HG02798 (cell line): ENCODE measurements at regions not wholly inside any gene's neighbourhood (a gene's known extent, or its start where the extent isn't known, plus 50 kb on each side); places are given as distances from the start of the nearest gene placed in this dataset.
"Not testable (repeated sequence)": the region's sequence is repeated elsewhere in the genome, so short reads cannot be mapped to it uniquely, and the experiment has no call there.

Experiments used
- ATAC-seq: cut with Tn5 transposase; IDR thresholded peaks from one replicate; pipeline ENCODE4 v1.9.1; 2021; ENCODE audit warnings: mild to moderate bottlenecking; ENCODE audit not compliant: unreplicated experiment, poor library complexity

- no peak for ATAC-seq
These were observed 127.2 kb downstream of the IRX5 start for GRCh38 chr16:55057866-55058265.

- no peak for ATAC-seq
These were observed 127.9 kb downstream of the IRX5 start for GRCh38 chr16:55058576-55058975.

DNA sequence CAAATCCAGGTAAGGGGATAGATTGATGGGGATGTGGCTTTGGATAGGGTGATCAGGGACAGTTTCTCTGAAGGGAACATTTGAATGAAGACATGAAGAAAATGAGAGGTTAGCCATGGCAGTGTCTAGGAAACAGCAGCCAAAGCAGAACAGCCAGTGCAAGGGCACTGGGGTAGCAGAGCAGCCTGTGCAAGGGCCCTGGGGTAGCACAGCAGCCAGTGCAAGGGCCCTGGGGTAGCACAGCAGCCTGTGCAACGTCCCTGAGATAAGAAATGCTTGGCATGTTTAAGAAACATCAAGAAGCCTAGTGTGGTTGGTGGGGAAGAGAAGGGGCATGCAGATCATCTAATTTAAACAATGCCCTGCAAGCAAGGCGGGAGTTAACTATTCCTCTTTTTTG, 128.5 kb downstream of the IRX5 start:
- ATAC-seq: no peak

DNA sequence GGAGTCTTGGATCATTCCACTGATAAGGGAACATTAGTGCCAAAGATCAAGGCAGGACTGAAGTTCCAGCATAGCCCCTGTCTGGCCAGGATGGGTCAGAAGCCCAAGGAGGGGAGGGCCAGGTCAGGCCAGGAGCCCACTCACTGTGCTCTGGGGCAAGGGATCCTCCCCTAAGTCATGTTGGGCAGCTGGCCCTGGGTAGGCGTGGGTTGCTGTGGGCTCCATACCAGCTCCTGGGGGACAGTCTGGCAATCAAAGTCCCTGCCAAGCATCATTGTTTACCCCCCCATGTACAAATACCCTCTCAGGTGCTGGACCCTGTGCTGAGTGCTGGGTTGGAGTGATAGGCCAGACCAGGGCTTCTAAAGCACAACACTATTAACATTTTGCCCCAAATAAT, 130.5 kb downstream of the IRX5 start:
- ATAC-seq: no peak

DNA sequence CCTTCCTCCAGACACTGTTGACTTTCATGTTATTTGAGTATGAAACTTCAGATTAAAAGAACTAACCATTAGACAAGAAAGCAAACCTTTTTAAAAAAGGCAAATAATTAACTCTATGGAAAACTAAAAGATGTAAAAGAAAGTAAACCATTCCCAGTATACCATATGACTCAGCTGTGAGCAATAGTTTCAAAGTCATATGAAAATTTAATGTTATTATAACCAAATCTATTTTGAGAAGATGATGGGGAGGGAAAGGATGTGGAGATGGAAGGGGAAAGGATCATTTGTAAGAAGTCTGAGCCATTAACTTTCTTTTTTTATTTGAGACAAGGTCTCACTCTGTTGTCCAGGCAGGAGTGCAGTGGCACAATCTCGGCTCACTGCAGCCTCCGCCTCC, 131.8 kb downstream of the IRX5 start:
- no peak for ATAC-seq

DNA sequence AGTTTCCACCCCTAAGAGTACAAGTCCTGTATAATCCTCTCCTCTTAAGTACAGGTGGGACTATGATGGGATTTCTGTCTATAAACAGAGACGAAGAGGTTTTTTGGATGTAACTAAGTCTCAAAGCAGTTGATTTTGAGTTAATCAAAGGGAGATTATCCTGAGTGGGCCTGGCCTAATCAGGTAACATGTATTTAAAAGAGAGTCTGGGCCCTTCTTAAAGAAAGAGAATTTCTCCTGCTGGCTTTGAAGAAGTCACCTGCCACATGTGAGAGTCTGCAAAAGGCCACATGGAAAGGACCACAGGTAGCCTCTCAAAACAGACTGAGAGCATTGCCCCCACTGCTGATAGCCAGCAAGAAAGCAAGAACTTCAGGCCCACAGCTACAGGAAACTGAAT, 142.3 kb downstream of the IRX5 start:
- no peak for ATAC-seq

DNA sequence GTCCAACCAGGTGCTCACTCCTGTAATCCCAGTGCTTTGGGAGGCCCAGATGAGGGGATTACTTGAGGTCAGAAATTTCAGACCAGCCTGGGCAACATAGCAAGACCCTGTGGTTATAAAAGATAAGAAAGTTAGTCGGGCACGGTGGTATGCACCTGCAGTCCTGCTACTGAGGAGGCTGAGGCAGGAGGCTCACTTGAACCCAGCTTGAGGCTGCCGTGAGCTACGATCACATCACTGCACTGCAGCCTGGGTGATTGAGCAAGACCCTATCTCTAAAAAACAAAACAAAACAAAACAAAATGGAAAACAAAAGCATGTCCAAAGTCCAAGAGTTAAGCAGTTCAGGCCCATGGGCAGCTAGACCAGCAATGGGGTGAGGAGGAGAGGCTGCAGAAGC, 143.2 kb downstream of the IRX5 start:
- no peak for ATAC-seq

GRCh38 chr16:55075208-55075607, 144.5 kb downstream of the IRX5 start:
- ATAC-seq: not testable (repeated sequence)

- no peak for ATAC-seq
These were observed 145.4 kb downstream of the IRX5 start for GRCh38 chr16:55076053-55076452.

DNA sequence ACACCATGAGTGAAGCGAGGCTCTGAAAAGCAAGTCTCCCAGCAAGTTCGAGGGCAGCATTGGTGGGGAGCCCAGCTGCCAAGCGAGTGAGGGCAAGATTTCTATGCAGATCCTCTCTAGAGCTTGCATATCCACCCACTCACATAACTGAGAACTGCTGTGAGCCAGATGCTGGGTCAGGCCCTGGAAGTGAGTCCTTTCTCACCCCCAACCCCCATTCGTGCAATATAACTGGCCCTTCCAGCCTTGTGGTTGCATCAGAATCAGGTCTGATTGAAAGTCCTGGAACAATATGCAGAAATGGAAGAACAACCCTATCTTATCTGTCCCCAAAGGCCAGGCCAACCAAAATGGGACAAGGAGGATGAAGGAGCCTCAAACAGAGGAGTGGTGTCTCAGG, 146.6 kb downstream of the IRX5 start:
- no peak for ATAC-seq

- no peak for ATAC-seq
These were observed 147.5 kb downstream of the IRX5 start for GRCh38 chr16:55078153-55078552.

GRCh38 chr16:55078699-55079410, 148.2 kb downstream of the IRX5 start:
- no peak for ATAC-seq

DNA sequence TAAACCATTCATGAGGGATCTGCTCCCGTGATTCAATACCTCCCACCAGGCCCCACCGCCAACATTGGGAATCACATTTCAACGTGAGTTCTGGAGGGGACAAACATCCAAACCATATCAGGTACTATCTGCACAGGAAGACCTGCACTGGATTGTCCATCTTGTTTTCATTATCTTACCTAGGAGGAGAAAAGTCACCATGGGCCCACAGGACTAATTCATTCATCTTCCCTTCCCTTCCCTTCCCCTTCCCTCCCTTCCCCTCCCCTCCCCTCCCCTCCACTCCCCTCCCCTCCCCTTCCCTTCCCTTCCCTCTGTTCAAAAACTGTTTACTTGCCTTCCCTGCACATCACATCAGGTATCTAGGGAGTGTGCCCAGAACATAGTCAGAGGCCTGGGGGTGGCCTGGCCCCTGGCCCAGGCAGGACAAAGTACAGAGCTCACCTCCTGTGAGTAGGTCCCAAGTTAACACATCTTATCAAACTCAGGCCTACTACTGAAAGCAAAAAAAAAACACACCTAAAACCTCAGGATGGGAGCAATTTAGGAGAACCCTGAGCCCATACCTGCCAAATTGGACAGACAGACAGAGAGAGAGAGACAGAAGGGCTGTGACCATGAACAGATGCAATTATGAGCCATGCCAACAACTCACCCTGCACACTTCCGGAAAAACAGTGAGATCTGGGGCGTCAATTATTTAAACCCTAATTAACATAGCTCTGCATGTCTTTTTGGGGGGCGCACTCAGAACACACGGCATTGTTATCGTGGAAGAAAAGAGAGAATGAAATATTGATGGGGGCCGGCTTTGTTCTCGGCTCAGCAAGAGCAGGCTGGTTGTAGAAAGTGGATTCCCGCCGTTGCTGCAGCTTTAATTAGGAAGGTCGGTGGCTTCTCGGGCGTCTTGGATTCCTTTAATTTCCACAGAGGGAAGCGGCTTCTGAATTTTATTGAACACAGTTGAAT, 151.2 kb downstream of the IRX5 start:
- ATAC-seq: no peak

GRCh38 chr16:55082591-55082976, 151.9 kb downstream of the IRX5 start:
- no peak for ATAC-seq

DNA sequence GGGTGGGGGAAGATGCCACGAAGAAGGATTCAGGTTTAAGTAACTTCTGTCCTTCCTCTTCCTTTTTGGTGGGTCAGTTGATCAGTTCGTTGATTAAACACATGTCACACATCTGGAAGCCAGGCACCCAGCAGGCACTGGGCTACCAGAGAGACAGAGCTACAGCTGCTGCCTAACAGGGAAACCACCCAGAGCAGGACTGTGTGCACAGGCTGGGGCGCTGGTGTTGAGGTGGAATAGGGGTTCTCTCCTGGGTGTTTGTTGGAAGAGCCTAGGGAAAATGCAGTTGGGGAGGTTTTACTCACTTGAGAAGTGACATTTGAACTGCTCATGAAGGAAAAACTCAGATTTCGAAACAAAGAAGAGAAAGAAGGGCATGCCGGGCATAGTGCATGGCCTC, 152.4 kb downstream of the IRX5 start:
- ATAC-seq: no peak

- ATAC-seq: no peak
These were observed 157.4 kb downstream of the IRX5 start for GRCh38 chr16:55088098-55088497.

DNA sequence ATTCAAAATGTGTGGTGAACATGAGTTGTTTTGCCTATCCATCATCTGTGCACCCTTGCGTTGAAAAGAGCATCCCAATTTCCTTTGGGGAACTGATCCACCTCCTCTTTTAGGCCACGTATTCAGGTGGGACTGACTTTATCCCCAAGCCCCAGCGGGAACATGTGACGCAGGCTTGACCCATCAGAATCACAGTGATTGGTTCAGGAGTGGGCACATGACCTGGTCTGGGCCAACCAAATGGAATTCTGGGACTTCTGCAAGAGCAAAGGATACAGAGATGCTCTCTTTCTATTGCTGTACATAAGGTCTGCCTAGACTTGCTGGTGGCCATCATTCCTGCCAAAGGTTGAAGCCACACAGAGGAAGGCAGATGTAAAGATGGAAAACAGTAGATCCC, 158.9 kb downstream of the IRX5 start:
- ATAC-seq: no peak

DNA sequence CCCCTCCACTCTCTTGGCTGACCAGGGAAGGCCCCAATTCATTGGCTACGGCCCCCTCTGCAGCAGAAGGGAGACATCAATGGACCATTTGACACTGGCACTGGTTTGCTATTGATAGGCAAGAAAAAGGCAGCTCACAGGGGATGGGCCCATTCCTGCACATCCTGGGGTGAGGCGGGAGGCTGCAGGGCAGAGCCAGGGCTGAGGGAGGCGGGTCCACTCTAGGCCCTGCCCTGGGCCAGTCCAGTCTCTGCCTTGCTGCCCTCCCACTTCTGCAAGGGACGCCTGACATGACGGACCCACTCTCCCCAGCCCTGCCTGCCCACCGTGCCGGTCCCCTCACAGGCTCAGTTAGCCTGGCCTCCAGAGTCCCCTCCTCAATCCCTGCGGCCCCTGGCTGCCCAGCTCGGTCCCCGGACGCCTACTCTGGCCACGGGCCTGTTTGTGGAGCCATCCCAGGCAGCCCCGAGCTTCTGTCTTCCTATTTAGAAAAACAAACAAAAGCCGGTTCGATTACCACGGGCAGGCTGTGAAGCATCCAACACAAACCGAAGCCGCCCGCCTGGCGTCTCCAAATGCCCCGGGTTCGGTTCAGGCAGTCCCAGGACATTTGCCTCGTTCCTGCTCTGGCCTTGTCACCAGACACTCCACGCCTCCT, 160.7 kb downstream of the IRX5 start:
- no peak for ATAC-seq

DNA sequence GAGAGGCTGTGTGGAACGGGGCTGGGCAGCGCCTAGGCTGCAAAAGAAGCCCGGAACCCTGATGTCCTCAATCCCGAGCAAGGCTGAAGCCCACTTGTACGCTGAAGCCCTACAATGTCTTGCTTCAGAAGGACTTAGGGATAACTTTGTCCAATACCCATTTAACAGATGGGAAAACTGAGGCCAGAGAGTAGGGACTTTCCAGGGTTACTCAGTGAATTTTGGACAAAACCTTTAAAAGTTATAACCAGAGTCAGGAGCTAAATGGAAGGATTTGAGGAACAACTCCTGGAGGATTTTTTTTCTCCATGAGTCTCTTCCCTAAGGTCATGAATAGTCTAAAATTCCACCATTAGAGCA, 161.2 kb downstream of the IRX5 start:
- ATAC-seq: no peak

- ATAC-seq: no peak
These were observed 169.4 kb downstream of the IRX5 start for GRCh38 chr16:55100100-55100499.

DNA sequence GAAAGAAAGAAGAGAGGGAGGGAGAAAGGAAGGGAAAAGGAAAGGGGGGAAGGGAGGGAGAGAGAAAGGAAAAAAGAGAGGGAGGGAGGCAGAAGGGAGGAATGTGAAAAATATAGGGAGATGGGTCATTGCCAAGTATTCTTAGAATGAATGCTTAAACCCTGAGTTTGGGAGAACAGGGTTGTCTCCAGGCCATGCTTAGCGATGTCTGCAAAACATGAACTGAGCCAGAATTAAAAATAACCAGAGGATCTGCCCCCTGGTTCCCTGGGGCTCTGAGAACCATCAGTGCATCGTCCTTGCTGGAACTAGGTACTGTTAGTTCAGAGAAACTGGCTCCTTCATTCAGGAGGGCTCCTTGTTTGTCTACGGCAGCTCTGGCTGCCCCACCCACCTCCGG, 170.4 kb downstream of the IRX5 start:
- no peak for ATAC-seq
